Vagina (tissue), 2 donors: ENCODE measurements at regions not wholly inside any gene's neighbourhood (a gene's known extent, or its start where the extent isn't known, plus 50 kb on each side); places are given as distances from the start of the nearest gene placed in this dataset.

Experiments used
- DNase-seq, 2 donors: peaks; one replicate each; pipeline ENCODE4 v3.0.0-alpha.2; 2017; ENCODE audit errors: extremely low spot score in 2 of 2
- H3K27ac ChIP-seq: fragments of 200-600 bp; sonication (generic); one replicate; pipeline ENCODE4 v1.5.1; 2019
- H3K27me3 ChIP-seq: fragments of 200-600 bp; sonication (generic); one replicate; pipeline ENCODE4 v1.5.1; 2019
- H3K36me3 ChIP-seq, 2 donors: fragments of 200-600 bp; sonication (generic); one replicate each; pipeline ENCODE4 v1.5.1; 2017 to 2019
- H3K4me1 ChIP-seq: fragments of 200-600 bp; sonication (generic); one replicate; pipeline ENCODE4 v1.5.1; 2019
- H3K4me3 ChIP-seq, 2 donors: fragments of 200-600 bp; sonication (generic); 1 replicate in 1 of 2; 2 replicates in 1 of 2; pipeline ENCODE4 v1.5.1; 2016 to 2019
- H3K9me3 ChIP-seq: fragments of 200-600 bp; sonication (generic); one replicate; pipeline ENCODE4 v1.5.1; 2019
- POLR2A ChIP-seq, 2 donors: fragments of 450-650 bp; IDR thresholded peaks; one replicate each; pipeline ENCODE4 v1.6.1; 2017; ENCODE audit warnings: antibody characterized with exemption in 2 of 2, mild to moderate bottlenecking in 2 of 2, moderate library complexity in 2 of 2
- POLR2AphosphoS5 ChIP-seq, 2 donors: sonication (generic); formaldehyde crosslinking; IDR thresholded peaks; one replicate each; pipeline ENCODE4 v1.9.0; 2017; ENCODE audit warnings: antibody characterized with exemption in 2 of 2, mild to moderate bottlenecking in 2 of 2, low read depth in 1 of 2; ENCODE audit not compliant: insufficient read depth in 1 of 2
- intact Hi-C: fragments of 100-400 bp; cut with DNase I; formaldehyde crosslinking; loops from one replicate; pipeline ENCODE4 v1.15.1; 2023
- TF ChIP-seq, protein P1 (sequence below), 3 experiments: fragments of 450-650 bp in 2 of 3; fragments of 200-600 bp in 1 of 3; sonication (generic) in 1 of 3; IDR thresholded peaks; one replicate each; pipeline ENCODE4 v1.5.1; 2017 to 2019; ENCODE audit warnings: antibody characterized with exemption in 3 of 3, mild to moderate bottlenecking in 2 of 3, moderate library complexity in 2 of 3

GRCh38 chr21:19603011-19603593 is 1199.5 kb upstream of the TMPRSS15 start:
- intact Hi-C loops, result no loop called here
- H3K9me3 ChIP-seq, result no peaks in the 10 kb centered on the region

GRCh38 chr21:19608101-19608621 is 1204.6 kb upstream of the TMPRSS15 start:
- Histone ChIP-seq H3K9me3 (no peaks in the 10 kb centered on the region), H3K4me3 (no peak overlapping the region), H3K27me3 (no peaks in the 10 kb centered on the region), H3K27ac (no peak overlapping the region), H3K36me3 (no peaks in the 10 kb centered on the region), H3K4me1 (no peaks in the 10 kb centered on the region)
- TF ChIP-seq, protein P1, sequence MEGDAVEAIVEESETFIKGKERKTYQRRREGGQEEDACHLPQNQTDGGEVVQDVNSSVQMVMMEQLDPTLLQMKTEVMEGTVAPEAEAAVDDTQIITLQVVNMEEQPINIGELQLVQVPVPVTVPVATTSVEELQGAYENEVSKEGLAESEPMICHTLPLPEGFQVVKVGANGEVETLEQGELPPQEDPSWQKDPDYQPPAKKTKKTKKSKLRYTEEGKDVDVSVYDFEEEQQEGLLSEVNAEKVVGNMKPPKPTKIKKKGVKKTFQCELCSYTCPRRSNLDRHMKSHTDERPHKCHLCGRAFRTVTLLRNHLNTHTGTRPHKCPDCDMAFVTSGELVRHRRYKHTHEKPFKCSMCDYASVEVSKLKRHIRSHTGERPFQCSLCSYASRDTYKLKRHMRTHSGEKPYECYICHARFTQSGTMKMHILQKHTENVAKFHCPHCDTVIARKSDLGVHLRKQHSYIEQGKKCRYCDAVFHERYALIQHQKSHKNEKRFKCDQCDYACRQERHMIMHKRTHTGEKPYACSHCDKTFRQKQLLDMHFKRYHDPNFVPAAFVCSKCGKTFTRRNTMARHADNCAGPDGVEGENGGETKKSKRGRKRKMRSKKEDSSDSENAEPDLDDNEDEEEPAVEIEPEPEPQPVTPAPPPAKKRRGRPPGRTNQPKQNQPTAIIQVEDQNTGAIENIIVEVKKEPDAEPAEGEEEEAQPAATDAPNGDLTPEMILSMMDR (IDR thresholded peaks at IDR 0.05), result no peak
- TF ChIP-seq POLR2AphosphoS5 (IDR thresholded peaks at IDR 0.05; ENCODE audit: insufficient read depth in 1 of 2, low read depth in 1 of 2), result no peak
- no peak for TF ChIP-seq POLR2A (IDR thresholded peaks at IDR 0.05)
- intact Hi-C loops, result no loop called here
- no peak for DNase-seq

More at GRCh38 chr21:19603011-19603593, 1199.5 kb upstream of the TMPRSS15 start:
- no peaks in the 10 kb centered on the region for H3K36me3 ChIP-seq
- no peaks in the 10 kb centered on the region for H3K4me1 ChIP-seq
- no peak for DNase-seq
- H3K4me3 ChIP-seq, result no peak overlapping the region
- H3K27me3 ChIP-seq, result no peaks in the 10 kb centered on the region
- TF ChIP-seq, protein P1 (IDR thresholded peaks at IDR 0.05), result no peak
- no peak for TF ChIP-seq POLR2A (IDR thresholded peaks at IDR 0.05)
- TF ChIP-seq POLR2AphosphoS5 (IDR thresholded peaks at IDR 0.05; ENCODE audit: insufficient read depth in 1 of 2, low read depth in 1 of 2), result no peak
- no peak overlapping the region for H3K27ac ChIP-seq

DNA sequence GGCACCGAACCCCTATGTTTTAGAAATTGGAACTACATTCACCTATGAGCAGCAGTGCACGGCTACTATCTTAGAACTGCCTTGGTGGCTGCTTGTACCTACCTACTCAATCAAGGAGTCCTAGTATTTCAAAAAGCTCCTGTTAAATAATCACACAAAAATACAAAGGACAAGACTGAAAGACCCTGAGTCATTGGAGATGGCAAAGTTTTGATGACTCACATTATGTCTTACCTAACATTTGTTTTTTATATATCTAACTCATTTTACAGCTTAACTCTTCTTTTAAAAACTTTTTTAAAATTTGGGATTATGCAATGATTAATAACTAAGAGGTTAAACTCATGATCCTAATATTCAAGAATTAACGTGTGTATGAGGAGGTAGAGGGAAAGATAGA is 1206.0 kb upstream of the TMPRSS15 start:
- no peak for DNase-seq
- no peaks in the 10 kb centered on the region for H3K9me3 ChIP-seq
- H3K36me3 ChIP-seq, result no peaks in the 10 kb centered on the region
- H3K4me3 ChIP-seq, result no peak overlapping the region
- no peak overlapping the region for H3K27ac ChIP-seq
- no peaks in the 10 kb centered on the region for H3K4me1 ChIP-seq
- no peaks in the 10 kb centered on the region for H3K27me3 ChIP-seq
- intact Hi-C loops, result no loop called here
- TF ChIP-seq POLR2A (IDR thresholded peaks at IDR 0.05) (no peak), POLR2AphosphoS5 (IDR thresholded peaks at IDR 0.05; ENCODE audit: insufficient read depth in 1 of 2, low read depth in 1 of 2) (no peak)
- TF ChIP-seq, protein P1 (IDR thresholded peaks at IDR 0.05), result no peak

DNA sequence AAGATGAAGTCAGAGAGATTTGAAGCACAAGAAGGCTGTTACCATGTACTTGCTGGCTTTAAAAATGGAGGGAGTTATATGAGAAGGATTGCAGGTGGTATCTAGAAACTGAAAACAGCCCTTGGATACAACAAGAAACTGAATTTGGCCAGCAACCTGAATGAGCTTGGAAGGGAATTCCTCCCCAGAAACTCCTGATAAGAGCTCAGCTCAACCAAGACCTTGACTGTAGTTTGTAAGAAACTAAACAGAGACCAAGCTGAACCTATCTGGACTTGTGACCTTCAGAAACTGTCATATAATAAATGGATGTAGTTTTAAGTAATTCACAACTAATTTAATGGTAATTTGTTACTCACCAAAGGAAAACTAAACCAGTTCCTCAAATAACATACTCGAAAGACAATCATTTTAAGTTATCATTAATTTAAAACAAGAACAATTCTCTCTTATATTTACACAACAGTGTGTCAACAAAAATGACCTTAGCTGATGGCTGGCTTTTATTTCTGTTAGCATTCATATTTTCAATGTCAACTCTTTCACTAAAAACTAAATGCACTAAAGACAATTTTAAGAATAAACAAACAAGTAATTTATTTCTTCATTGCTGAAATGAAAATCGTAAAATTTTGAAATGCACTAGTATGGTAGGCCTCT is 1218.4 kb upstream of the TMPRSS15 start:
- Histone ChIP-seq H3K36me3 (no peaks in the 10 kb centered on the region), H3K27ac (no peak overlapping the region), H3K9me3 (no peaks in the 10 kb centered on the region), H3K27me3 (no peaks in the 10 kb centered on the region), H3K4me1 (no peaks in the 10 kb centered on the region), H3K4me3 (no peak overlapping the region)
- intact Hi-C loops, result no loop called here
- TF ChIP-seq POLR2A (IDR thresholded peaks at IDR 0.05) (no peak), POLR2AphosphoS5 (IDR thresholded peaks at IDR 0.05; ENCODE audit: insufficient read depth in 1 of 2, low read depth in 1 of 2) (no peak)
- TF ChIP-seq, protein P1 (IDR thresholded peaks at IDR 0.05), result no peak
- DNase-seq, result no peak

- Histone ChIP-seq H3K4me3 (no peak overlapping the region), H3K9me3 (no peaks in the 10 kb centered on the region), H3K27ac (no peak overlapping the region), H3K4me1 (no peaks in the 10 kb centered on the region), H3K27me3 (no peaks in the 10 kb centered on the region), H3K36me3 (no peaks in the 10 kb centered on the region)
- intact Hi-C loops, result no loop called here
- TF ChIP-seq POLR2AphosphoS5 (IDR thresholded peaks at IDR 0.05; ENCODE audit: insufficient read depth in 1 of 2, low read depth in 1 of 2) (no peak), POLR2A (IDR thresholded peaks at IDR 0.05) (no peak)
- TF ChIP-seq, protein P1 (IDR thresholded peaks at IDR 0.05), result no peak
- no peak for DNase-seq
Observed at GRCh38 chr21:19640964-19641363, 1237.4 kb upstream of the TMPRSS15 start.
